ENCODE measurements at regions not wholly inside any gene's neighbourhood (a gene's known extent, or its start where the extent isn't known, plus 50 kb on each side); places are given as distances from the start of the nearest gene placed in this dataset.

- TF ChIP-seq CTCF (conservative IDR thresholded peaks at IDR 0.05; ENCODE audit: low read depth, low read length) (no peak), RFX5 (IDR thresholded peaks at IDR 0.05; ENCODE audit: low read depth, low read length) (no peak), CEBPB (IDR thresholded peaks at IDR 0.05; ENCODE audit: low read depth, low read length) (no peak), BHLHE40 (IDR thresholded peaks at IDR 0.05; ENCODE audit: low read depth, low read length) (no peak), MAFK (IDR thresholded peaks at IDR 0.05; ENCODE audit: low read depth, low read length) (no peak), RAD21 (IDR thresholded peaks at IDR 0.05; ENCODE audit: low read length) (no peak)
Measured at GRCh38 chr15:70356919-70357318, 259.2 kb upstream of the TLE3 start.
